RWPE1 (cell line): ENCODE measurements at regions not wholly inside any gene's neighbourhood (a gene's known extent, or its start where the extent isn't known, plus 50 kb on each side); places are given as distances from the start of the nearest gene placed in this dataset.

Source experiments
- CTCF ChIA-PET: fragments of 350-600 bp; sonication (Branson Sonifier 250); formaldehyde crosslinking; extraction: SDS; loops from one replicate; lab custom pipeline; 2021; lab: Yijun Ruan, JAX
- POLR2A ChIA-PET: fragments of 400-600 bp; formaldehyde crosslinking; extraction: SDS; loops from one replicate; lab custom pipeline; 2020; ENCODE audit warnings: antibody characterized with exemption; ENCODE audit not compliant: low non-redundant PET; lab: Yijun Ruan, JAX
- DNase-seq: peaks from one replicate; pipeline ENCODE4 v3.0.0; 2012; ENCODE audit warnings: low spot score
- H3K27ac ChIP-seq: fragments of 450-650 bp; 2 replicates; pipeline ENCODE4 v1.5.1; 2017
- TF ChIP-seq, protein P1 (sequence below): fragments of 450-650 bp; conservative IDR thresholded peaks from 2 replicates; pipeline ENCODE4 v1.5.1; 2017; ENCODE audit warnings: low read depth, mild to moderate bottlenecking

DNA sequence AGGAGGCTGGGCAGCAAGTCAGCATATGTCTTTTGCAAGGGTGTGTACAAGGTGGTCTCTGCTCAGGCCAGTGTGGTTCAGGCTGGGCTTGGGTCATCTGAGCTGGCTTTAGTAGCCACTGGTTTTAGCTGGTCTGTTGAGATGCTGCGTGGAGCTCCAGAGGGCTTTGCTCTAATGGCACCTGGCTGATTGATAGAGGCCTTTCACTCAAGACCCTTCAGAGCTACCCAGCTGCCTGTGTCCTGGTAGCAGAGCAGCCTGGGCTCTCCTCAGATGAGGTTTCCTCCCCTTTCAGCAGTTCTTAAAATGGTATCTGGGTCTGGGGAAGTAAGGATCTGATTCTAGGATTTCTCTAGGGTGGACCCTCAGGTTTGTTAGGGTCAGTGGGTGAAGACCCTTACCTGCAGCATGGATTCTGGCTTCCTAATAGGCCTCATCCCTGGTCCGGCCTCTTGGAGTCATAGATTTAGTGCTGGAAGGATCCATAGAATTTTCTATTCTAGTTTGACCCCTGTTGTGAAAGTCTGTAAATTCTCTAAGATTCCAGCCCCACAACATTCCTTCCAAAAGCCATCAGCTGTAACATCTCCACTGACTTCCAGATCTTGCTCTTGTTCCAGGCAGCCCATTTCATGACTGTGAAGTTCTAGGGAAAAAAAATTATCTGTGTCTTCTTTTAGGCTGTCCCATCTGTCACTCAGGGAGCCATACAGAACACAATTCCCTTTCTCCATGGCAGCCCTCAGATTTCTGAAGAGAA is 190.2 kb upstream of the ZBED5 start:
- POLR2A ChIA-PET, result no interaction called here
- no peak overlapping the region for H3K27ac ChIP-seq
- TF ChIP-seq, protein P1, sequence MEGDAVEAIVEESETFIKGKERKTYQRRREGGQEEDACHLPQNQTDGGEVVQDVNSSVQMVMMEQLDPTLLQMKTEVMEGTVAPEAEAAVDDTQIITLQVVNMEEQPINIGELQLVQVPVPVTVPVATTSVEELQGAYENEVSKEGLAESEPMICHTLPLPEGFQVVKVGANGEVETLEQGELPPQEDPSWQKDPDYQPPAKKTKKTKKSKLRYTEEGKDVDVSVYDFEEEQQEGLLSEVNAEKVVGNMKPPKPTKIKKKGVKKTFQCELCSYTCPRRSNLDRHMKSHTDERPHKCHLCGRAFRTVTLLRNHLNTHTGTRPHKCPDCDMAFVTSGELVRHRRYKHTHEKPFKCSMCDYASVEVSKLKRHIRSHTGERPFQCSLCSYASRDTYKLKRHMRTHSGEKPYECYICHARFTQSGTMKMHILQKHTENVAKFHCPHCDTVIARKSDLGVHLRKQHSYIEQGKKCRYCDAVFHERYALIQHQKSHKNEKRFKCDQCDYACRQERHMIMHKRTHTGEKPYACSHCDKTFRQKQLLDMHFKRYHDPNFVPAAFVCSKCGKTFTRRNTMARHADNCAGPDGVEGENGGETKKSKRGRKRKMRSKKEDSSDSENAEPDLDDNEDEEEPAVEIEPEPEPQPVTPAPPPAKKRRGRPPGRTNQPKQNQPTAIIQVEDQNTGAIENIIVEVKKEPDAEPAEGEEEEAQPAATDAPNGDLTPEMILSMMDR, result no peak
- no peak for DNase-seq
- CTCF ChIA-PET, result no interaction called here

DNA sequence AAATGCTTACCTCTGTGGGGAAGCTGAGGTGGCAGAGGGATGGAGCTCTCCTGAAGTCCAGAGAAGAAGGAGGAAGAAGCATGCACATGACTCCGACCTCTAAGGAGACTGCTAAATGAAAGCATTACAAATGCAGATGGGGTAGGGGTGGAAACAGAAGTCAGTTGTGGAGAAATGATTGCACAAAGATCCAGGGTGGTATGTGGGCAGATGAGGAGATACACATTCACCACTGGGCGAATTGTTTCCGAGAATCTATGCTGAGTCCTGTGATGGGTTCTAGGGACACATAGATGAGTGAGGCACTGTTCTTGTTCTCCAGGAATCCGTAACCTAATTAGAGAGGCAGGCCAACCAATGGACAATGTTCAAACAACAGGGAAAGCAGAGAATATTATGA is 188.9 kb upstream of the ZBED5 start:
- no peak for DNase-seq
- TF ChIP-seq, protein P1, result no peak
- CTCF ChIA-PET, result no interaction called here
- POLR2A ChIA-PET, result no interaction called here
- H3K27ac ChIP-seq, result no peak overlapping the region

DNA sequence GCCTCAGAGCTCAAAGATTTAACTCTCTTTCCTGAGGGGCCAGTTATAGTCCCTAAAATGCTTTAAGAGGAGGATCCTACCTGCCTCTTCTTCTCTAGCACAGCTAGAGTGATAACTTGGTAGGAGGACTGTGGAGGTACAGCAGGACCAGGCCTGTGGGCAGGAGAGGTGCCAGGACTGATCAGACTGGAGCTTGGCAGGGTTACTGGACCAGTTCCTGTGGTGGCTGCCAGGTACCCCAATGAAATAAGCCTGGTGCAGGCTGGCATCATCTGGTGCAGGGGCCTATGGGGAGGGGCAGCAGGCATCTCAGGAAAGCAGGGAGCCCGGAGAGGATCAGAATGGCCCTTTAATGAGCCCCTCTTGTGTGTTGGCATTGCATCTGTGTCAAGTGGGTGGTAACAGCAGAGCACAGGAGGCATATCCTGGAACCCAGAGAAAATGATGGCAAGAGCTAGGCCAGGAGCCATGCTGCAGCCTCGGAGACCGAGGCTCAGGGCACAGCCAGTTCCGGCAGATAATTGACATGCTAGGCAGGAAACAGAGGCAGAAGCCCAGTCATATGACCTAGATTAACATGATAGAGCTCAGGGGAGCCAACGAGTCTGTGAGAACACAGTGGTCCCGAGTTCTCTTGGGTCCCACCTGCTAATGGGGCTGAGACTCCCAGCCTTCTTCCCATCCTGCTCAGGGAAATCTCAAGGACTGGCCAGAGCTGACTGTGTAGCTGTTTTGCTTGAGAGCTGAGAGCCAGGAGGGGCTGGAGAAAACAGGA is 187.5 kb upstream of the ZBED5 start:
- no peak for DNase-seq
- no peak overlapping the region for H3K27ac ChIP-seq
- CTCF ChIA-PET, result interaction anchor here (0.7 to 1.1 kb wide), 4 partner anchors 9 to 253 kb away, joined by 3 to 5 read pairs (median 3); no protein-coding TSS in a partner anchor
- TF ChIP-seq, protein P1, result no peak
- POLR2A ChIA-PET, result no interaction called here

DNA sequence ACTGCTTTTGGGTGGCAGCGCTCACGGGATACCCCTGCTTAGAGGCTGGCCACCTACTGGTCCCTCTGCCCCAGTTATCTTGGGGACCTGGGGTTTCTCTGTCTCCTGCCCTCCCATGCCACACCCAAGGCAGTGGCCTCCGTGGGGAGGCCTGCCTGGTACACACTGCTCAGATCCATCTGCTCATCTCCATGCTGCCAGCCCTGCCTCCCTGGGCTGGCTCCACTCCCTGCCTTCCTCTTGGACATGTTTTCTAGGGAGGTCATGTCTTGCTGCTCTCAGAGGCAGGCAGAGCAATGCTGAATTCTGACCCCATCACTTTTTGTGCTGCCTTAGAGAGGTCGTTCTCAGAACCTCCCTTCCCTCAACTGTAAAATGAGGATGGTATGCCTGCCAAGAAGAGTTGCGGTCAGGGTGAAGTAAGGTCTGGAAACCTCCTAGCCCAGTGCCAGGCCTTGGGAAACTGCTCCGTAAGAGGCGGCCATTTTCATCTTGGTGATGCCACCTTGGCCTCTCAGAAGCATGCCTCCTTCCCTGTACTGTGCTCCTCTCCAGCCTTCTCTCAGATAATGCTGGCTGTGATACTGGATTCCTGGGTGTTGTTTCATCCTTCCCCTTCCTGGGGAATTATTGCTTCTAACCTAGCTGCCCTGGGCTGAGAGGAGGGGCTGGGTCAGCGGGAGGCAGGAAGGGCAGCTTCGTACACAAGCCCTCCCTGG is 186.4 kb upstream of the ZBED5 start:
- DNase-seq, result no peak
- no peak overlapping the region for H3K27ac ChIP-seq
- POLR2A ChIA-PET, result no interaction called here
- TF ChIP-seq, protein P1, result no peak
- CTCF ChIA-PET, result interaction anchor here (1.1 kb wide), 1 partner anchor 16 kb away, joined by 3 read pairs; no protein-coding TSS in a partner anchor

DNA sequence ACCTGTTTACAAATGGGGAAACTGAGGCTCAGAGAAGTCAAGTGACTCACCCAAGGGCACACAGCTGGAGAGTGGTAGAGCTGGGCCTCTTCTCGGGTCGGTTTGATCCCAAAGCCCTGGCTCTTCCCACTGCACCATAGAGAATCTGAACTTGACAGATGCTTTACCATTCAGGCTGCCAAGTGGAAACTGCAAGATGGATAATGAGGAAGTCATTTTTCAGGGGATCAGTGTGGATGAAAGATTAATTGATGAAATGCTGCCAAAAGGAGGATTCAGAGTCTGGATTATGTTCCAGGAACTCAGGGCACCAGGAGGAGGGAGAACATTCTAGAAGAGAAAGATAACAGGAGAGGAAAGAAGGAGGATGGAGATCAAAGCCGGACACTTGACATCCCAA is 185.9 kb upstream of the ZBED5 start:
- TF ChIP-seq, protein P1, result no peak
- CTCF ChIA-PET, result interaction anchor here (1.1 kb wide), 1 partner anchor 16 kb away, joined by 3 read pairs; no protein-coding TSS in a partner anchor
- no peak overlapping the region for H3K27ac ChIP-seq
- POLR2A ChIA-PET, result no interaction called here
- no peak for DNase-seq
